CD4-positive, CD25-positive, alpha-beta regulatory T cell (primary cell): ENCODE measurements at regions not wholly inside any gene's neighbourhood (a gene's known extent, or its start where the extent isn't known, plus 50 kb on each side); places are given as distances from the start of the nearest gene placed in this dataset.
A peak's percentile ranks its signal among the peaks of the same experiment; 100 is the strongest.

Source experiments
- ATAC-seq, 2 donors: fragments of 150-1000 bp; cut with Tn5 transposase; one replicate each; pipeline ENCODE4 v1.10.0; 2021; ENCODE audit warnings: low read depth in 2 of 2, moderate number of reproducible peaks in 2 of 2, moderate library complexity in 1 of 2
- DNase-seq, 3 donors: peaks; one replicate each; pipeline versions ENCODE4 v3.0.0 to v3.0.0-alpha.2; 2012 to 2022; ENCODE audit warnings: mixed read lengths in 1 of 3
- H3K27ac ChIP-seq: one replicate; pipeline ENCODE4 v1.7.0; 2013; ENCODE audit warnings: mild to moderate bottlenecking, low read length; ENCODE audit not compliant: insufficient read depth, poor library complexity, severe bottlenecking
- H3K27me3 ChIP-seq: one replicate; pipeline ENCODE4 v1.7.0; 2013; ENCODE audit warnings: low read length; ENCODE audit not compliant: control insufficient read depth, insufficient read depth
- H3K36me3 ChIP-seq: one replicate; pipeline ENCODE4 v1.7.0; 2013; ENCODE audit warnings: mild to moderate bottlenecking, low read length, moderate library complexity; ENCODE audit not compliant: control insufficient read depth, insufficient read depth
- H3K4me1 ChIP-seq: 2 replicates; pipeline ENCODE4 v1.7.0; 2013; ENCODE audit warnings: mild to moderate bottlenecking, low read length; ENCODE audit not compliant: insufficient read depth, control insufficient read depth, poor library complexity, severe bottlenecking
- H3K4me3 ChIP-seq: one replicate; pipeline ENCODE4 v1.7.0; 2013; ENCODE audit warnings: low read depth, mild to moderate bottlenecking, low read length, moderate library complexity
- H3K9me3 ChIP-seq, 2 experiments: 1 replicate in 1 of 2; 2 replicates in 1 of 2; pipeline ENCODE4 v1.7.0; 2013; ENCODE audit warnings: low read length in 2 of 2, mild to moderate bottlenecking in 1 of 2, moderate library complexity in 1 of 2; ENCODE audit not compliant: control insufficient read depth in 2 of 2
- H3K27ac Mint-ChIP-seq, 3 donors: one replicate each; pipeline ENCODE4 v1.8.0; 2020 to 2022; ENCODE audit warnings: mild to moderate bottlenecking in 3 of 3, mixed read lengths in 3 of 3, moderate library complexity in 2 of 3
- H3K27me3 Mint-ChIP-seq: one replicate; pipeline ENCODE4 v1.8.0; 2022; ENCODE audit warnings: mild to moderate bottlenecking, mixed read lengths
- H3K36me3 Mint-ChIP-seq: one replicate; pipeline ENCODE4 v1.8.0; 2020; ENCODE audit warnings: mixed read lengths
- H3K4me1 Mint-ChIP-seq, 4 donors: one replicate each; pipeline ENCODE4 v1.8.0; 2020 to 2022; ENCODE audit warnings: mixed read lengths in 4 of 4, mild to moderate bottlenecking in 1 of 4
- H3K4me3 Mint-ChIP-seq, 4 donors: one replicate each; pipeline ENCODE4 v1.8.0; 2020 to 2022; ENCODE audit warnings: mild to moderate bottlenecking in 4 of 4, mixed read lengths in 4 of 4, moderate library complexity in 3 of 4
- H3K9me3 Mint-ChIP-seq, 7 donors: one replicate each; pipeline ENCODE4 v1.8.0; 2020 to 2022; ENCODE audit warnings: mixed read lengths in 7 of 7, mild to moderate bottlenecking in 3 of 7, moderate library complexity in 2 of 7

DNA sequence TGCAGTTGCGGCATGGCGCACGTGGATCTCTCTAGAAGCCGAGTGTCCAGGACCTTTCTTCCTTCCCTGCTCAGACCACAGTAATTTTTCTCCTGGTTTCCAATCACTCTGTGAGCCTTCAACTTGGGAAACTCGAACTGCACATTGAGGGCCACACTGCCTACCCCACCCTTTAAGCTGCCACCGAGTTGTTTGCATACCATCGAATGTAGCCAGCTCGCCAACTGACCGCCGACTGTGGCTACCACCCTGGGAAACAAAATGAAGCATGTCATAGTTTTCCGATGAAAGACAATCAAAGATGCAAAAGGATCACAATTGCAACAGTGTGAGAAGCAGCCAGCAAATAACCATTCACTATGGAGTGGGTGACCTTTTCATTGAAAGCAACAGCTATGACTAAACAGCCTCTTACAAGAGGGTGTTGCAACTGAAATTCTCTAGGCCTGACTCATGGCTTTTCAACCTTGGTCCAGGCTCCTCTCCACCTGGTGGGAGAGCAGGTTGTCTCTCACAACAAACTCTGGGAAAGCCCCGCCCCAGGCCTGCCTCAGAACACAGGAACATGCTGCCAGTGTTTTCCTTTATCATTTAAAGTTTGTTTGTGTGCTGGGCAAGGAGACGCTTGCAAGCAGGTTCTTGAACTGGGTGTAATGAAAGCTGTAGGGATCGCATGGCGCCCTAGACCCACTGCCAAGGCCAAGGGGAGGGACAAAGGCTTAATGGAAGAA, 141.7 kb upstream of the SERP2 start:
- H3K27me3 Mint-ChIP-seq, result peaks cover 11% of the 10 kb centered on the region
- Histone ChIP-seq H3K4me1 (no peaks in the 10 kb centered on the region), H3K4me3 (no peak overlapping the region), H3K9me3 (no peaks in the 10 kb centered on the region), H3K27me3 (peaks cover 2% of the 10 kb centered on the region), H3K27ac (no peak overlapping the region), H3K36me3 (no peaks in the 10 kb centered on the region)
- H3K4me3 Mint-ChIP-seq, result no peak overlapping the region
- no peaks in the 10 kb centered on the region for H3K36me3 Mint-ChIP-seq
- H3K9me3 Mint-ChIP-seq, result peaks cover 0 to 4% (median 0%) of the 10 kb centered on the region in 7 donors
- DNase-seq, result no peak
- H3K27ac Mint-ChIP-seq, result no peak overlapping the region
- ATAC-seq, result no peak
- no peaks in the 10 kb centered on the region for H3K4me1 Mint-ChIP-seq

DNA sequence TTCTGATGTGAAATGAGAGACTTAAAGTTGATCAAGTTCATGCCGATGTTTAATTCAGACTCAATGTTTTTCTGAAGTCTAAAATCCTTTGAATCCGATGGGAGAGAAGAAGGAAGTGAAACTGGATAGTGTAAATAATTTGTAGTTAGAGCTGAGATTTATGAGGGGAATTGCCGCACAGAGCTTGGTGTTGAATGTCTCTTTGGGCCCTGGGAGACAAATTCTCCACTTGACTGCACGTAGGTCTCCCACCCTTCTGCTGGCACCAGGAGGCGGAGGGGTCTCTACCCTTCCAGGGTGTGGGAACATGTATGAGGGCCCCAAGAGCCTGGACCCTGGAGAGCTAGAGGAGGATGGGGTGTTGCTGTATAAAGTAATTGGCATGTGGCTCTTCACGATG, 140.8 kb upstream of the SERP2 start:
- Mint-ChIP-seq H3K4me1 (peaks cover 0 to 8% (median 2%) of the 10 kb centered on the region in 4 donors), H3K36me3 (no peaks in the 10 kb centered on the region), H3K27me3 (peaks cover 15% of the 10 kb centered on the region), H3K4me3 (no peak overlapping the region), H3K9me3 (no peaks in the 10 kb centered on the region), H3K27ac (no peak overlapping the region)
- no peak overlapping the region for H3K27ac ChIP-seq
- no peaks in the 10 kb centered on the region for H3K36me3 ChIP-seq
- no peaks in the 10 kb centered on the region for H3K9me3 ChIP-seq
- no peak for DNase-seq
- H3K27me3 ChIP-seq, result peaks cover 2% of the 10 kb centered on the region
- H3K4me1 ChIP-seq, result no peaks in the 10 kb centered on the region
- no peak overlapping the region for H3K4me3 ChIP-seq
- no peak for ATAC-seq

DNA sequence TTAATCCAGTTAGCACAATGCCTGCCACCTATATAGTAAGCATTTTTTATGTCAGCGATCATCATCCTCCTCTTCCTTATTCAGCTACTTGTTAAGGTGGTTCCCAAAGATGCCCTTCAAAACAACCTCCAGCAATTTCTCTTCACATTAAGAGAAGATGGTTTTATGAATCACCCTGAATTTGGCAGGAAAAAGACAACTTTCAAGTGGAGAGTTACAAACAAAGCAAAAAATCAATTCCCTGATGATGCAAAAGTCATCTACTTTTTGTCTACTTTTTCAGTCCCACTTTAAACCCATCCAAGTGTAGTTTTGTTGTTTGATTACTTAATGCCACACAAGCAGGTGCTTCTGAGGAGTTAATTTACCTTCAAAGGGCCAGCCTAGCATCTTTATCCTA, 139.1 kb upstream of the SERP2 start:
- no peak overlapping the region for H3K27ac Mint-ChIP-seq
- Histone ChIP-seq H3K9me3 (no peaks in the 10 kb centered on the region), H3K4me1 (no peaks in the 10 kb centered on the region), H3K36me3 (no peaks in the 10 kb centered on the region), H3K27ac (no peak overlapping the region), H3K27me3 (no peaks in the 10 kb centered on the region), H3K4me3 (no peak overlapping the region)
- H3K27me3 Mint-ChIP-seq, result peaks cover 15% of the 10 kb centered on the region
- DNase-seq (no peak), ATAC-seq (no peak)
- H3K36me3 Mint-ChIP-seq, result no peaks in the 10 kb centered on the region
- no peak overlapping the region for H3K4me3 Mint-ChIP-seq
- H3K9me3 Mint-ChIP-seq, result no peaks in the 10 kb centered on the region
- H3K4me1 Mint-ChIP-seq, result peaks cover 0 to 12% (median 2%) of the 10 kb centered on the region in 4 donors

DNA sequence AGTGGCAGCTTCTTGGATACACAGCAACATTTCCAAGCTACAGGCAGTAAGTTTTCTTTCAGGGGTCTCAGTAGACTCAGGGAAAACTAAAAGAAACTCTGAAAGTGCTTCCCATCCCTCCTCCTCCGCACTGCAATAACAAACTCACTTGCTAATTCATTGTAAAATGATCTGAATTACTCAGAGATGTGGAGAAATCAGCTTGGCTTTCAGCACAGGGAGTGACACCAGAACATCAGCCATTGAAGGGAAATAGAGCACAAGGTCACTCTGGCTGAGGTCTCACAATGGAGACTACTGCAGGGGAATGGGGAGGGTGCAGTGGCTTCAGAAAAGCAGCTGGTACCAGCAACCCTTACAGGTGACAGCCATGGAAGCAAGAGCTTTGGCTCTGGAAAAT, 137.3 kb upstream of the SERP2 start:
- Mint-ChIP-seq H3K36me3 (no peaks in the 10 kb centered on the region), H3K4me1 (peaks cover 0 to 12% (median 2%) of the 10 kb centered on the region in 4 donors), H3K4me3 (no peak overlapping the region)

GRCh38 chr13:44236801-44237207, 136.8 kb upstream of the SERP2 start:
- H3K4me3 Mint-ChIP-seq, result no peak overlapping the region
- no peak for ATAC-seq
- no peak for DNase-seq

More for the DNA sequence above, 137.3 kb upstream of the SERP2 start:
- Mint-ChIP-seq H3K27me3 (peaks cover 15% of the 10 kb centered on the region), H3K9me3 (no peaks in the 10 kb centered on the region), H3K27ac (no peak overlapping the region)
- no peak overlapping the region for H3K4me3 ChIP-seq
- H3K9me3 ChIP-seq, result no peaks in the 10 kb centered on the region
- H3K4me1 ChIP-seq, result no peaks in the 10 kb centered on the region
- DNase-seq, result no peak
- no peaks in the 10 kb centered on the region for H3K36me3 ChIP-seq
- no peak overlapping the region for H3K27ac ChIP-seq
- no peak for ATAC-seq
- H3K27me3 ChIP-seq, result no peaks in the 10 kb centered on the region

DNA sequence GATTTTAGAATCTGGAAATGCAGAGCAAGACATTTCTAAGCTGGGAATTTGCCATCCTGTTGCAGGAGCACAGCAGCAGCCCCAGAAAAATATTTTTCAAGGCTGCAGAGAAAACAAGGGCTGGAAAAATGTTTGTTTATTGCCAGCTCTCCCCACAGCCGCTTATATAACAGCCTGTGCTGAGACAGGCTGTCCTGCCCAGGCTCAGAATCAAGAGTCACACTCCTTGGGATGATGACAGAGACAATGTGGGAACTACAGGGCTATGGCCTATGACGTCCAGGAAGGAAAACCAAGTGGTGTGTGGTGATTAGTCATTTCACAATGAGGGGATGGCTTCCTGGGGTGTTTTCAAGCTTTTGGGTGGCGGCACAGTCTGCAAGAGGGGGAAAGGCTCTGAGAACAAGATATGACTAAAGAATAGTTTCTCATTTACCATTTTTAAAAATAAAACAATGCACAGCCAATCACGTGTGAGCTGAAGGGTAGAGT, 136.3 kb upstream of the SERP2 start:
- Histone ChIP-seq H3K4me3 (no peak overlapping the region), H3K27ac (no peak overlapping the region), H3K4me1 (no peaks in the 10 kb centered on the region), H3K27me3 (no peaks in the 10 kb centered on the region), H3K36me3 (no peaks in the 10 kb centered on the region), H3K9me3 (no peaks in the 10 kb centered on the region)
- peak in 1 of 3 donors; percentile 2 for DNase-seq
- Mint-ChIP-seq H3K9me3 (no peaks in the 10 kb centered on the region), H3K27ac (no peak overlapping the region), H3K27me3 (peaks cover 15% of the 10 kb centered on the region), H3K36me3 (no peaks in the 10 kb centered on the region), H3K4me1 (peaks cover 0 to 12% (median 2%) of the 10 kb centered on the region in 4 donors), H3K4me3 (no peak overlapping the region)
- ATAC-seq, result peak; percentile 21 to 34

More at GRCh38 chr13:44236801-44237207, 136.8 kb upstream of the SERP2 start:
- no peak overlapping the region for H3K27ac ChIP-seq
- no peaks in the 10 kb centered on the region for H3K27me3 ChIP-seq
- H3K36me3 Mint-ChIP-seq, result no peaks in the 10 kb centered on the region
- no peaks in the 10 kb centered on the region for H3K9me3 ChIP-seq
- H3K4me1 Mint-ChIP-seq, result peaks cover 0 to 12% (median 2%) of the 10 kb centered on the region in 4 donors
- peaks cover 15% of the 10 kb centered on the region for H3K27me3 Mint-ChIP-seq
- no peaks in the 10 kb centered on the region for H3K36me3 ChIP-seq
- no peaks in the 10 kb centered on the region for H3K9me3 Mint-ChIP-seq
- H3K4me3 ChIP-seq, result no peak overlapping the region
- no peak overlapping the region for H3K27ac Mint-ChIP-seq
- H3K4me1 ChIP-seq, result no peaks in the 10 kb centered on the region

DNA sequence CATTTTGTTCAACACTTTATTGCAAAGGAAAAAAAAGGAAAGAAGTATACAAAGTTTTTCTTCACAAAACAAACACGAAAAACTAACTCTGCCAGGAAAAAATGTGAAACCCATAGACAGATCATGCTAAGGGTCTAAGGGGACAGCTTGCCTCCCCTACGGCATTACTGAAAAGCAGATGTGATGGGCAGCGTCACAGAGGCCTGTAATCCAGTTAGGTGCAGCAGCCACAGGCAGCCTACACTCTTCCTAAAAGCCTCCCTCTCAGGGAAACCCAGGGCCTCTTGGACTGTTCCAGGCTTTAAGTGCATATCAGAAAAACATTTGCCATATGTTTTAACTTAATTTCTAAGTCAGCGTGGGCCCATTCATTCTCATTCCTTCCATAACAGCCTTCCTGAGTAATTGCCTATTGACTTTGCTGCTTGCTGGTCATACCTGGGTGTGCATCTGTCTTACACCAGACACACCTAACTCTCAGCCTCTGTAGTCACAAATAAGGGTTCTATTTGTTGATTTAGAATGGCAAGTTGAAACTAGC, 135.7 kb upstream of the SERP2 start:
- DNase-seq (no peak), ATAC-seq (no peak)
- H3K27me3 ChIP-seq, result no peaks in the 10 kb centered on the region
- Mint-ChIP-seq H3K36me3 (no peaks in the 10 kb centered on the region), H3K27ac (no peak overlapping the region), H3K27me3 (peaks cover 10% of the 10 kb centered on the region), H3K9me3 (no peaks in the 10 kb centered on the region), H3K4me3 (no peak overlapping the region), H3K4me1 (peaks cover 0 to 12% (median 3%) of the 10 kb centered on the region in 4 donors)
- no peak overlapping the region for H3K4me3 ChIP-seq
- H3K27ac ChIP-seq, result no peak overlapping the region
- H3K9me3 ChIP-seq, result no peaks in the 10 kb centered on the region
- no peaks in the 10 kb centered on the region for H3K4me1 ChIP-seq
- no peaks in the 10 kb centered on the region for H3K36me3 ChIP-seq
